ENCODE measurements at regions not wholly inside any gene's neighbourhood (a gene's known extent, or its start where the extent isn't known, plus 50 kb on each side); places are given as distances from the start of the nearest gene placed in this dataset.
A peak's percentile ranks its signal among the peaks of the same experiment; 100 is the strongest.

DNA sequence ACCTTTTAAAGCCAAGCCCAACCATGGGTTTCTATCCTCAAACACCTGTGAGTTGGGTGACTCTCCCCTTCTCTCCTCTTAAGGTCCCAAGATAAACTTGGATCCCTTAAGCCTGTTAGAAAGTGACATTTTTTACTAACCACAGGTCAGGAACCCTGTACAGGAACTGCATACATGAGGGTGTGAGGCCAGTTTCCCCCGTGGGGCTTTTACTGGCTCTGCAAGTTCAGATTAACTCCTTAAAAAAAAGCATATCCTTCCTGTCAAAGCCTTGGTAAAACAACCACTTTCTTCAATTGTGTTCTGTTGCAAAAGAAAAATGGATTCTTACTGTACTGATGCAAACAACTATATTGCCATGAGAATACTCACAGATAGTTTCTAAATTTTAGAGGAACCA, 2638.7 kb upstream of the PCDH20 start:
- TF ChIP-seq, protein P1, sequence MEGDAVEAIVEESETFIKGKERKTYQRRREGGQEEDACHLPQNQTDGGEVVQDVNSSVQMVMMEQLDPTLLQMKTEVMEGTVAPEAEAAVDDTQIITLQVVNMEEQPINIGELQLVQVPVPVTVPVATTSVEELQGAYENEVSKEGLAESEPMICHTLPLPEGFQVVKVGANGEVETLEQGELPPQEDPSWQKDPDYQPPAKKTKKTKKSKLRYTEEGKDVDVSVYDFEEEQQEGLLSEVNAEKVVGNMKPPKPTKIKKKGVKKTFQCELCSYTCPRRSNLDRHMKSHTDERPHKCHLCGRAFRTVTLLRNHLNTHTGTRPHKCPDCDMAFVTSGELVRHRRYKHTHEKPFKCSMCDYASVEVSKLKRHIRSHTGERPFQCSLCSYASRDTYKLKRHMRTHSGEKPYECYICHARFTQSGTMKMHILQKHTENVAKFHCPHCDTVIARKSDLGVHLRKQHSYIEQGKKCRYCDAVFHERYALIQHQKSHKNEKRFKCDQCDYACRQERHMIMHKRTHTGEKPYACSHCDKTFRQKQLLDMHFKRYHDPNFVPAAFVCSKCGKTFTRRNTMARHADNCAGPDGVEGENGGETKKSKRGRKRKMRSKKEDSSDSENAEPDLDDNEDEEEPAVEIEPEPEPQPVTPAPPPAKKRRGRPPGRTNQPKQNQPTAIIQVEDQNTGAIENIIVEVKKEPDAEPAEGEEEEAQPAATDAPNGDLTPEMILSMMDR (conservative IDR thresholded peaks at IDR 0.05): no peak
- no peak overlapping the region for H3K27ac ChIP-seq

DNA sequence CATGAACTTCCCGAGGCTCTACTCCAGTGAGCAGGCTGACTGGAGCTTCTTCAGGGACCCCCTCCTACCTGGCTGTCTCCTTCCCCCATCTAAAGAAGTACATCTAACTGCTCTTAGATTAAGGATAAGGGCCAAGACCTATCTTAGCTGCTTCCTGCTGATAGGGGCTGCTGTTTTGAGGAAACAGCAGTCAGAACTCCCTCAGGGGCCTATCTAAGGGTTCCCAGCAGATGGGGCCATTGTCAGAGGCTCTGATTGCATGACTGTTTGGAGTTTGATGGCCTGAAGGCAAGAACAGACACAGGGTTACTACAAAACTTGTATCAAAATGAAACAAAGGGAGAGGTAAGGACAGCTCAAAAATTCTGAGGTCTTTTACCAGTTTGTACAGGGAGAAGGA, 2636.9 kb upstream of the PCDH20 start:
- TF ChIP-seq, protein P1 (conservative IDR thresholded peaks at IDR 0.05): no peak

DNA sequence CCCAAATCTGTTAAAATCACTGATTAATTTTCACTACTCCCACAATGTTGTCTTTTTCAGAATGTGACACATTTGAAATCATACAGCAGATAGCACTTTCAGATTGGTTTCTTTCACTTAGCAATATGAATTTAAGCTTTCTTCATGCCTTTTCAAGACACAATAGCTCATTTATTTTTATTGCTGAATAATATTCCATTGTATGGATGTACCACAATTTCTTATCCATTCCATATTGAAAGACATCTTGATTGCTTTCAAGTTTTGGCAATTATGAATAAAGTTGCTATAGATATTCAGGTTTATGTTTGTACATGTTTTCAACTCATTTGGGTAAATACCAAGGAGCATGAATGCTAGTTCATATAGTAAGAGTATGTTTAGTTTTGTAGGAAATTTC, 2635.6 kb upstream of the PCDH20 start:
- no peak overlapping the region for H3K27ac ChIP-seq
- TF ChIP-seq, protein P1 (conservative IDR thresholded peaks at IDR 0.05): no peak

More for the DNA sequence above, 2636.9 kb upstream of the PCDH20 start:
- H3K27ac ChIP-seq: no peak overlapping the region

DNA sequence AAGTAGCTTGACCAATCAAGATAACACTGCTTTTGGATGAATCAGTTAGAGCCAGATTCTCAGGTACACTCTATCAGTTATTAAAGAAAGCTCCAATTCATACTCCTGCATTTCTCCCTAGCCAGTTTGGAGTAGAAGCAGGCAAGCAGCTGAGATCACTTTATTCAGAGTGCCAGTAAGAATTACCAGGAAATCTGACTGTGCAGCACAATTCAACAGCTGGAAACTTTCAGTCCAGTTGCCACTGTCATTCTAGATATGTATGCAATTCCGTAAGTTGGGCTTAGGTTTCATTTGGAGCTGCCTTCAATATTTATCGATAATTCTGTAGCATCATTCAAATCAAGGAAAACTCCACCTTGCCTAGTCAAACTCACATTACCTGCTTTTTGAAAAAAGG, 2625.6 kb upstream of the PCDH20 start:
- TF ChIP-seq, protein P1 (conservative IDR thresholded peaks at IDR 0.05): no peak

DNA sequence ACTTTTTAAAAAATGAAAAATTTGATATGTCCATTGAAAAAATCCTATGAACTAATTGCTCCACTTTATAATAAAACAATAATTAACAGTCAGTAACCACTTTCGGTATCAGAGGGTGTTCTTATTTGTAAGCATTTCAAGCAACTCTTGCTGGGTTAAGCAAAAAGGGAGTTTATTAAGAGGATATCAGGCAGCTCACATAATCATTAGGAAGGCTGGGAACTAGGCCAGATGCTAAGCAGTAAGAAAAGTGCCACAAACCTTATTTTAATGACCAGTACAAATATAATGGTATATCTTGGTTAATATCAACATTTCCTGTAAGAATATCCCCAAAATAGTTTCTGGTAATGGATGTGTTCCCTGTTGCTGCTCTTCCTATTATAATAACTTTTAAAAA, 2618.3 kb upstream of the PCDH20 start:
- TF ChIP-seq, protein P1 (conservative IDR thresholded peaks at IDR 0.05): no peak
- peak overlapping the region; percentile 27; the same call in 1 of the 2 replicates for H3K27ac ChIP-seq

More for the DNA sequence above, 2625.6 kb upstream of the PCDH20 start:
- H3K27ac ChIP-seq: no peak overlapping the region

- no peak overlapping the region for H3K27ac ChIP-seq
These were observed 2613.9 kb upstream of the PCDH20 start for GRCh38 chr13:64029343-64030093.

GRCh38 chr13:64028551-64028950, 2612.9 kb upstream of the PCDH20 start:
- H3K27ac ChIP-seq: no peak overlapping the region
- TF ChIP-seq, protein P1 (conservative IDR thresholded peaks at IDR 0.05): no peak

More at GRCh38 chr13:64029343-64030093, 2613.9 kb upstream of the PCDH20 start:
- TF ChIP-seq, protein P1 (conservative IDR thresholded peaks at IDR 0.05): no peak
